ENCODE measurements at regions not wholly inside any gene's neighbourhood (a gene's known extent, or its start where the extent isn't known, plus 50 kb on each side); places are given as distances from the start of the nearest gene placed in this dataset.
A peak's percentile ranks its signal among the peaks of the same experiment; 100 is the strongest.

GRCh38 chr4:137599734-137600133 is 67.4 kb upstream of the PCDH18 start:
- Histone ChIP-seq H3K4me3 (no peak overlapping the region), H3K4me1 (no peaks in the 10 kb centered on the region), H3K9me3 (no peaks in the 10 kb centered on the region), H3K36me3 (no peaks in the 10 kb centered on the region), H3K27me3 (no peaks in the 10 kb centered on the region), H3K27ac (no peak overlapping the region)
- TF ChIP-seq POLR2A (IDR thresholded peaks at IDR 0.05) = no peak
- no peak for TF ChIP-seq CTCF (IDR thresholded peaks at IDR 0.05)
- intact Hi-C loops (cut with DNase I; ENCODE audit: low total_unique reads) = no loop called here
- DNase-seq = no peak

GRCh38 chr4:137597752-137598430 is 65.6 kb upstream of the PCDH18 start:
- Histone ChIP-seq H3K4me1 (no peaks in the 10 kb centered on the region), H3K9me3 (no peaks in the 10 kb centered on the region), H3K27ac (no peak overlapping the region), H3K36me3 (no peaks in the 10 kb centered on the region), H3K27me3 (no peaks in the 10 kb centered on the region), H3K4me3 (no peak overlapping the region)
- intact Hi-C loops (cut with DNase I; ENCODE audit: low total_unique reads) = no loop called here
- TF ChIP-seq POLR2A (IDR thresholded peaks at IDR 0.05) (no peak), CTCF (IDR thresholded peaks at IDR 0.05) (no peak)
- no peak for DNase-seq

GRCh38 chr4:137587796-137588195 is 55.5 kb upstream of the PCDH18 start:
- DNase-seq = no peak
- TF ChIP-seq CTCF (IDR thresholded peaks at IDR 0.05) (no peak), POLR2A (IDR thresholded peaks at IDR 0.05) (no peak)
- Histone ChIP-seq H3K27me3 (no peaks in the 10 kb centered on the region), H3K4me1 (no peaks in the 10 kb centered on the region), H3K27ac (no peak overlapping the region), H3K36me3 (no peaks in the 10 kb centered on the region), H3K9me3 (no peaks in the 10 kb centered on the region), H3K4me3 (no peak overlapping the region)
- intact Hi-C loops (cut with DNase I; ENCODE audit: low total_unique reads) = no loop called here

GRCh38 chr4:137583671-137584070 is 51.4 kb upstream of the PCDH18 start:
- Histone ChIP-seq H3K9me3 (no peaks in the 10 kb centered on the region), H3K27ac (peak overlapping the region; percentile 36 to 44), H3K4me3 (no peak overlapping the region), H3K4me1 (no peaks in the 10 kb centered on the region), H3K36me3 (no peaks in the 10 kb centered on the region), H3K27me3 (no peaks in the 10 kb centered on the region)
- TF ChIP-seq POLR2A (IDR thresholded peaks at IDR 0.05) = no peak
- no peak for TF ChIP-seq CTCF (IDR thresholded peaks at IDR 0.05)
- intact Hi-C loops (cut with DNase I; ENCODE audit: low total_unique reads) = no loop called here
- no peak for DNase-seq
